Panc1 (cell line): ENCODE measurements at regions not wholly inside any gene's neighbourhood (a gene's known extent, or its start where the extent isn't known, plus 50 kb on each side); places are given as distances from the start of the nearest gene placed in this dataset.

ENCODE experiments used
- SIN3A ChIP-seq: IDR thresholded peaks from 2 replicates; pipeline ENCODE4 v1.6.1; 2012; ENCODE audit warnings: low read depth, mild to moderate bottlenecking, low read length, moderate library complexity, borderline replicate concordance; ENCODE audit not compliant: insufficient read depth
- TF ChIP-seq, protein P1 (sequence below): fragments of 450-650 bp; IDR thresholded peaks from 2 replicates; pipeline ENCODE4 v1.5.1; 2017; ENCODE audit warnings: mild to moderate bottlenecking
- TF ChIP-seq, protein P2 (sequence below), 2 experiments: IDR thresholded peaks; 2 replicates each; pipeline ENCODE4 v1.6.1; 2011 to 2012; ENCODE audit warnings: low read depth in 2 of 2, control low read depth in 1 of 2, low read length in 1 of 2, mild to moderate bottlenecking in 1 of 2, moderate library complexity in 1 of 2; ENCODE audit not compliant: insufficient read depth in 1 of 2

DNA sequence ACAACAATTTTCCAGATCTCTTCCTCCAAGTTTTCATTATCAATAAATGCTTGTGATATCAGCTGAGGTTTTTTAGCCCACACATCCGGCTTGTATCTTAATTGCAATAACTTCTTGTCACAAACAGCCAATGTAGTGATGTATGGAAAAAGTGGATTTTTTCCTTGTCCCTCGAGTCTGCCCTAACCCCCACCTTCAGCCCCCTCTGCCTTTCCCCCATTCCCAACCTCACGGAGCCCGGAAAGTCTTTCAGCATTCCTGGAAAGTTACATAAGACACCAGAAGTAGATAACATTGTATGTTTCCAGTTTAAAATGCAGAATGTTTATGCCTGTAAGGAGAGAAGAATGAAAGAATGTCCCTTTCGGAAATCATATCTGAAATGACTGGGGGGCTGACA lies 179.2 kb upstream of the PHACTR1 start:
- TF ChIP-seq, protein P1, sequence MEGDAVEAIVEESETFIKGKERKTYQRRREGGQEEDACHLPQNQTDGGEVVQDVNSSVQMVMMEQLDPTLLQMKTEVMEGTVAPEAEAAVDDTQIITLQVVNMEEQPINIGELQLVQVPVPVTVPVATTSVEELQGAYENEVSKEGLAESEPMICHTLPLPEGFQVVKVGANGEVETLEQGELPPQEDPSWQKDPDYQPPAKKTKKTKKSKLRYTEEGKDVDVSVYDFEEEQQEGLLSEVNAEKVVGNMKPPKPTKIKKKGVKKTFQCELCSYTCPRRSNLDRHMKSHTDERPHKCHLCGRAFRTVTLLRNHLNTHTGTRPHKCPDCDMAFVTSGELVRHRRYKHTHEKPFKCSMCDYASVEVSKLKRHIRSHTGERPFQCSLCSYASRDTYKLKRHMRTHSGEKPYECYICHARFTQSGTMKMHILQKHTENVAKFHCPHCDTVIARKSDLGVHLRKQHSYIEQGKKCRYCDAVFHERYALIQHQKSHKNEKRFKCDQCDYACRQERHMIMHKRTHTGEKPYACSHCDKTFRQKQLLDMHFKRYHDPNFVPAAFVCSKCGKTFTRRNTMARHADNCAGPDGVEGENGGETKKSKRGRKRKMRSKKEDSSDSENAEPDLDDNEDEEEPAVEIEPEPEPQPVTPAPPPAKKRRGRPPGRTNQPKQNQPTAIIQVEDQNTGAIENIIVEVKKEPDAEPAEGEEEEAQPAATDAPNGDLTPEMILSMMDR: no peak
- TF ChIP-seq, protein P2, sequence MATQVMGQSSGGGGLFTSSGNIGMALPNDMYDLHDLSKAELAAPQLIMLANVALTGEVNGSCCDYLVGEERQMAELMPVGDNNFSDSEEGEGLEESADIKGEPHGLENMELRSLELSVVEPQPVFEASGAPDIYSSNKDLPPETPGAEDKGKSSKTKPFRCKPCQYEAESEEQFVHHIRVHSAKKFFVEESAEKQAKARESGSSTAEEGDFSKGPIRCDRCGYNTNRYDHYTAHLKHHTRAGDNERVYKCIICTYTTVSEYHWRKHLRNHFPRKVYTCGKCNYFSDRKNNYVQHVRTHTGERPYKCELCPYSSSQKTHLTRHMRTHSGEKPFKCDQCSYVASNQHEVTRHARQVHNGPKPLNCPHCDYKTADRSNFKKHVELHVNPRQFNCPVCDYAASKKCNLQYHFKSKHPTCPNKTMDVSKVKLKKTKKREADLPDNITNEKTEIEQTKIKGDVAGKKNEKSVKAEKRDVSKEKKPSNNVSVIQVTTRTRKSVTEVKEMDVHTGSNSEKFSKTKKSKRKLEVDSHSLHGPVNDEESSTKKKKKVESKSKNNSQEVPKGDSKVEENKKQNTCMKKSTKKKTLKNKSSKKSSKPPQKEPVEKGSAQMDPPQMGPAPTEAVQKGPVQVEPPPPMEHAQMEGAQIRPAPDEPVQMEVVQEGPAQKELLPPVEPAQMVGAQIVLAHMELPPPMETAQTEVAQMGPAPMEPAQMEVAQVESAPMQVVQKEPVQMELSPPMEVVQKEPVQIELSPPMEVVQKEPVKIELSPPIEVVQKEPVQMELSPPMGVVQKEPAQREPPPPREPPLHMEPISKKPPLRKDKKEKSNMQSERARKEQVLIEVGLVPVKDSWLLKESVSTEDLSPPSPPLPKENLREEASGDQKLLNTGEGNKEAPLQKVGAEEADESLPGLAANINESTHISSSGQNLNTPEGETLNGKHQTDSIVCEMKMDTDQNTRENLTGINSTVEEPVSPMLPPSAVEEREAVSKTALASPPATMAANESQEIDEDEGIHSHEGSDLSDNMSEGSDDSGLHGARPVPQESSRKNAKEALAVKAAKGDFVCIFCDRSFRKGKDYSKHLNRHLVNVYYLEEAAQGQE (IDR thresholded peaks at IDR 0.05; ENCODE audit: insufficient read depth in 1 of 2, low read depth in 2 of 2, low read length in 1 of 2): no peak
- TF ChIP-seq SIN3A: no peak
